Stimulated activated CD8-positive, alpha-beta memory T cell treated with anti-CD3 and anti-CD28 coated beads, Interleukin-12 subunit alpha, Interleukin-12 subunit beta, amount 100 ng/mL, for 24 hours (primary cell): ENCODE measurements at regions not wholly inside any gene's neighbourhood (a gene's known extent, or its start where the extent isn't known, plus 50 kb on each side); places are given as distances from the start of the nearest gene placed in this dataset.
"Not testable (repeated sequence)": the region's sequence is repeated elsewhere in the genome, so short reads cannot be mapped to it uniquely, and the experiment has no call there.

Source experiments
- DNase-seq: peaks from one replicate; pipeline ENCODE4 v3.0.0-alpha.2; 2020; ENCODE audit errors: extremely low read depth

DNA sequence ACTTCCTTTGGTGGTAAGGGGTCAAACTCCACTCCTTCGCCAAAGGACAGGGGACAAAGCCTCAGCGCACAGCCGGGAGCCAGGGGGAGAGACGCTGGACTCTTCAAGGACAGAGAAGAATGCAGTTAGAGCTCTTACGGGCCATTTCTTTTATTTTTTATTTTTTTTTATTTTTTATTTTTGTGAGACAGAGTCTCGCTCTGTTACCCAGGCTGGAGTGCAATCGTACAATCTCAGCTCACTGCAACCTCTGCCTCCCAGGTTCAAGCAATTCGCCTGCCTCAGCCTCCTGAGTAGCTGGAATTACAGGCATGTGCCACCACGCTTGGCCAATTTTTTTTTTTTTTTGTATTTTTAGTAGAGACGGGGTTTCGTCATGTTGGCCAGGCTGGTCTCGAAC is 93.2 kb upstream of the RPH3AL start, which contains the start of gene RFLNB:
Gene RFLNB (minus strand): TSS at position 101 of the 400 bp plus-strand sequence.
- not testable (repeated sequence) for DNase-seq

DNA sequence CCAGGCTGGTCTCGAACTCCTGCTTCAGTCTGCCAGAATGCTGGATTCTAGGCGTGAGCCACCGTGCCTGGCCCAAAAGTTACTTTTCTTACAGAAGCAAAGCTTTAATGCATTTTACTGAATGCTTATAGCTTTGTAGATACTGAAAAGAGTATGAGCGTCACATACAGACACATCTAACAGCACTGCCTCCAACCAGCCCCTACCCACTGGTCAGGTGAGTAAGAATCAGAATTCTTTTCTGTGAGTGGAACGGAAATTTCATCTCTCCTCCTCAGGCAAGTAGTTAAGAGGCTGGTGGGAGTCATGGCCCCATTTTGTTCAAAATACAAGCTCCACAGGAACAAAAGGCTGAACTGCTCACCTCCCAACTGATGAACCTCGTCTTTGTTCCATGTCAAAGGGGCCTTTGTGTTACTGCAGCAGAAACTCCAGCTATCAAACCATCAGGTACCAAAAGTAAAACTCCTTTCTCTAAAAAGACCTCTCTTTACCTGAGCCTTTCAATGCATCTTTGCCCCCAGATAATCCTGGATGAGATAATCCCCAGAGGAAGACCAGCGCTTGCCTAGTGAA is 92.4 kb upstream of the RPH3AL start:
- DNase-seq: no peak

DNA sequence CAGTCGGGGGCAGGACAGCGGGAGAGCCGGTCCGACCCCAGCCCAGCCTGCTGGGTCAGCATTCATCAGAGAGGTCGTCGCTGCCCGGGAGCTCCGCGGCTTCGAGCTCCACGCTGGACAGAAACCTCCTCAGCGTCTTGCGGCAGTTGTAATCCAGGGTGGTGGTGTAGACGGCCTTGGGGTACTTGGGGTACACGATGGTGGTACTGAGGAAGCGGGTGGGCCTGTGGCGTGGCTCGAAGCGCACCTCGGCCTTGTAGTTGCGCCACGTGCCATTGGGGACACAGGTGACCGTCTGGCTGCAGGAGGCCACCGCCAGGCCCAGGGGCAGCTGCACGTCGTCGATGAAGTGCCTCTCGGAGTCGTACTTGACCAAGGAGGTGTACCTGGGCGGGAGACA is 90.5 kb upstream of the RPH3AL start:
- DNase-seq: no peak

DNA sequence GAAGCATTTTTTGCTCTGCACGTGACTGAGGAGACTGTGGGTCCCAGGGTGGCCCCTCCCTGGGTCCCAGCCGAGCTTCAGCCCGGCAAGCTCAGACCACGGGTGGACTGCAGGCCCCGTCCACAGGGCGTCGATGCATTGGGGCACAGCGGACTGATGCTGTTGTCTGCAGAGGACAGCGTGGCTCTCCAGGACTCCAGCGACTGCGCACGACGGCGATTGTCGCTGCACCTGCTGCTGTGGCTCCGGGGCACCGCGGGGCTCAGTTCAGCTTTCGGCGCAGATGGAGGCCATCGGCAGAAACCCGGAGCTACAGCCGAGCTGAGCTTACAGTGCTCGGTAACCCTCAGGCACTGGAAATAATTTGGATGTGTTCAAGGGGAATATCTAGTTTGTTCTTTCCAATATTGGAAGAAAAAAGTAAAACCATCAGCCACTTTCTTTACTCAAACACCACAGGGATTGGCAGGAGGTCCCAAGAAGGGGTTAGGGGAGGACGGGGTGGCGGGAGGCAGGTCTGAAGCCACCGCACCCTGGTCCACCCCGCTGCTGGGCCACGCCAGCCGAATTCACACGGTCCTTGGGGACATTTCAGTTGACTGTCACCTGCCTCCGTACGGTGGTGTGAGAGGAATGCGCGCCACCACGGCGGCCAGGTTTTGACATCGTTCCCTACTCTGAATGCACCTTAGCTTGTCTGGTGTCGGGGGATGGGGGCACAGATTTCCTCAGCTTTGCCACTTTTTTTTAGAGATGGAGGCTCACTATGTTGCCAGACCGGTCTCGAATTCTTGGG is 88.7 kb upstream of the RPH3AL start:
- DNase-seq: no peak

DNA sequence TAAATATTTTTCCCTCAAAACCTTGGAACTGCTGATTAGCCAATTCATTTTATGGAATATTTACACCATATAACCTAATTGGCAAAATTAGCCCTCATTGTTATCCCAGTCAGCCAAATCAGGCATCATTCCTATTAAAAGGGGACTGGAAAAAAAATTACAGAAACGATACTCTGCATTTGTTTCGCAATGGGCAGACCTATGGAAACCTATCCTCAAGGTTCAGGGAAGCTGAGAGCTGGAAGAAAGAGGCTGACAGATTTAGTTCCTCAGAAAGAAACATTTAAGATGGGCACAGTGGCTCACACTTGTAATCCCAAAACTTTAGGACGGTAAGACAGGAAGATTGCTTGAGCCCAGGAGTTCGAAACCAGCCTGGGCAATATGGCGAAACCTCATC is 85.6 kb upstream of the RPH3AL start:
- no peak for DNase-seq

DNA sequence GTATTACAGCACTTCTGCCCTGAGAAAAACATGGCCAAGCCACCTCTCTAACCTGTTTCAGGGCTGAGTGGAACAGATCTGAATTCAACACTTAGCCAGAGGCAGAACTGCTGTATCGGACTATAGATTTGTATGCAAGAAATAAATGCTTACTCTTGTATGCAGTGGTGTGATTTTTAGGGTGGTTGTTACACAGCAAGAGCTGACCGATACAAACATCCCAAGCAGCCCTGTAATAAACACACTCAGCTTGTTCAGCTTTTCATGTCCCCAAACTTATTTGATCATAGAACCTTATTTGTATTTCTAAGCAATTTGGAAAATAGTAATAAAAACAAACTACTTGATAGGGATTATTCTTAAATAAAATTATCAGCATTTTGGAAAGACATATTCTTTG is 84.9 kb upstream of the RPH3AL start:
- no peak for DNase-seq

DNA sequence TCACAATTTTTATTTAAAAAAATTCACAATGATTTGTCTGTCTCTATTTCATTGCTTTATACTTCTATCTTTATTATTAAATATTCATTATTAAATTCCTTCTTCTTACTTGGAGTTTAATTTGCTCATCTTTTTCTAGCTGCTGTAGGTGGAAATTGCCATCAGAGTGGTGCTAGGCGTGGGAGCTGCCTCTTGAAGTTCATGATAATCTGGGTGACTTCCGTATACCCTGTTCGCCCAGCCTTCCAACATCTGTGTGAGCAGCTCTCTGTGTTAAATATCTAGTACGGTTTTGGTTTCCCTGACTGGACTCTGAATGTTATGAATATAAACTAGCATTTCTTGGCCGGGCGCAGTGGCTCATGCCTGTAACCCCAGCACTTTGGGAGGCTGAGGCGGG is 84.0 kb upstream of the RPH3AL start:
- no peak for DNase-seq

DNA sequence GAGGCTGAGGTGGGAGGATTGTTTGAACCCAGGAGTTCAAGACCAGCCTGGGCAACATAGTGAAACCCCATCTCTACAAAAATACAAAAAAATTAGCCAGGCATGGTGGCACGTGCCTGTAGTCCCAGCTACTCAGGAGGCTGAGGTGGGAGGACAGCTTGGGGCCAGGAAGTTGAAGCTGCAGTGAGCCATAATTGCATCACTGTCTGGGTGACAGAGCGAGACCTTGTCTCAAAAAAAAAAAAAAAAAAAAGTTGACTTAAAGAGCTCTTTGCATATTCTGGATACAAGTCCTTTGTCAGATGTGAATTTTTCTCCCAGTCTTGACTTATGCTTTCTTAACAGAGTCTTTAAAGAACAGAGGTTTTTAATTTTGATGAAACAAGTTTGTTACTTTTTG is 79.9 kb upstream of the RPH3AL start:
- DNase-seq: not testable (repeated sequence)

DNA sequence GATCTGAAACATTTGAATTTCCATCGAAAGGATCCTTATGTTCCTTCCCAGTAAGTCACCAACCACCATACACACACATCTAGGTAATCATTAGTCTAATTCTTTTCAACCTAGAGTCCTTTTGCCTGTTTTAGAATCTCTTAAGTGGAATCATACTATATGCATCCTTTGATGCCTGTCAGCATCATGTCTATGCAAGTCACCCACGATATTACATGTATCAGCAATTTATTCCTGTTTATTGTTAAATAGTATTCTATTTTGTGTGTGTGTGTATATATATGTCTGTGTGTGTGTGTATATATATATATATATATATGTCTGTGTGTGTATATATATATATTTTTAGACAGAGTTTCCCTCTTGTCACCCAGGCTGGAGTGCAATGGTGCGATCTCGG is 78.9 kb upstream of the RPH3AL start:
- DNase-seq: no peak

DNA sequence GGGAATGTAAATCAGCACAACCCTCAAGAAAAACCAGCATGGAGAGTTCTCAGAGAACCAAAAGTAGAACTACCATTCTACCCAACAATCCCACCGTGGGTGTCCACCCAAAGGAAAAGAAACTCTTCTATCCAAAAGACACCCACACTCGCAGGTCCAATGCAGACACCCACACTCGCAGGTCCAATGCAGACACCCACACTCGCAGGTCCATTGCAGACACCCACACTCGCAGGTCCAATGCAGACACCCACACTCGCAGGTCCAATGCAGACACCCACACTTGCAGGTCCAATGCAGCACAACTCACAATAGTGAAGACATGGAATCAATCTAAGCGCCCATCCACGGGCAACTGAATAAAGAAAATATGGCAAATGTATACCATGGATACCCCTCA is 77.0 kb upstream of the RPH3AL start:
- DNase-seq: no peak

DNA sequence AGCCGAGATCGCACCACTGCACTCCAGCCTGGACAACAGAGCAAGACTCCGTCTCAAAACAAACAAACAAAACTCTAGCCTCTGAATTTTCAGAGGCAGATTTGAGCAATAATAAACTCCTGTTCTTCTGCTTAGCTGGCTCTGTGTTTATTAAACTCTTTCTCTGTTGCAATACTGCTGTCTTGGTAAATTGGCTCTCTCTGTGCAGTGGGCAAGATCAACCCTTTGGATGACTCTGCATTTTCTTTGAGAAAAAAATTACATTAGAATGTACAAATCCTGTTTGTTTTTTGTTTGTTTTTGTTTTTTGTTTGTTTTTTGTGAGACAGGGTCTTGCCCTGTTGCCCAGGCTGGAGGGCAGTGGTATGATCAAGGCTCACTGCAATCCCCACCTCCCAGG is 75.8 kb upstream of the RPH3AL start:
- DNase-seq: no peak

DNA sequence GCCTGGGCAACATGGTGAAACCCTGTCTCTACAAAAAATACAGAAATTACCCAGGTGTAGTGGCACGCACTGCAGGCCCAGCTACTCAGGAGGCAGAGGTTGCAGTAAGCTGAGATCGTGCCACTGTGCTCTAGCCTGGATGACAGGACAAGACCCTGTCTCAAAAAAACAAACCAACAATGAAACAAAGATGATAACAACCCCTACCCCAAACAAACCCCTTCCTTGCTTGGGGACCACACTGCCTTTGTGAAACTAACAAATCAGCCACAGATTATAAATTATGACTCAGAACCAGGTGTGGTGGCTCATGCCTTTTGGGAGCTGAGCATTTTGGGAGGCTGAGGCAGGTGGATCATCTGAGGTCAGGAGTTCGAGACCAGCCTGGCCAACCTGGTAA is 75.3 kb upstream of the RPH3AL start:
- no peak for DNase-seq

DNA sequence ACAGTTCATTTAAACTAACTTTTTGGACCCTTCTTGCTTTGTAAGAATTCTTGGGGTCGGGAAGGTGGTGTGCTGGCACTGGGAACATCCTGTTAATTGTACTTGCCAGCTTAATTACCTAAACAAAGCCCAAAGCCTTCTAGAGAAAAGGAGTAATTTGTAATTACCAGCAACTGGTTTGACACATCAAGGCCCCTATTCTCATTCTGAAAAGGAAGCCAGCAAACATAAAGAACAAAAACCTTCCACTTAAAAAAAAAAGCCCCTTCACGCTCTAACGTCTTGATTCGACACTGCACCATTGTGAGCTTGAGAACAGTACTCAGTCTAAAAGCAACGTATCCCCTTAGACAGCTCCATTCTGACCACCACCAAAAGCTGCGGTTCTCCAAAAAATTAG is 74.7 kb upstream of the RPH3AL start:
- DNase-seq: no peak

DNA sequence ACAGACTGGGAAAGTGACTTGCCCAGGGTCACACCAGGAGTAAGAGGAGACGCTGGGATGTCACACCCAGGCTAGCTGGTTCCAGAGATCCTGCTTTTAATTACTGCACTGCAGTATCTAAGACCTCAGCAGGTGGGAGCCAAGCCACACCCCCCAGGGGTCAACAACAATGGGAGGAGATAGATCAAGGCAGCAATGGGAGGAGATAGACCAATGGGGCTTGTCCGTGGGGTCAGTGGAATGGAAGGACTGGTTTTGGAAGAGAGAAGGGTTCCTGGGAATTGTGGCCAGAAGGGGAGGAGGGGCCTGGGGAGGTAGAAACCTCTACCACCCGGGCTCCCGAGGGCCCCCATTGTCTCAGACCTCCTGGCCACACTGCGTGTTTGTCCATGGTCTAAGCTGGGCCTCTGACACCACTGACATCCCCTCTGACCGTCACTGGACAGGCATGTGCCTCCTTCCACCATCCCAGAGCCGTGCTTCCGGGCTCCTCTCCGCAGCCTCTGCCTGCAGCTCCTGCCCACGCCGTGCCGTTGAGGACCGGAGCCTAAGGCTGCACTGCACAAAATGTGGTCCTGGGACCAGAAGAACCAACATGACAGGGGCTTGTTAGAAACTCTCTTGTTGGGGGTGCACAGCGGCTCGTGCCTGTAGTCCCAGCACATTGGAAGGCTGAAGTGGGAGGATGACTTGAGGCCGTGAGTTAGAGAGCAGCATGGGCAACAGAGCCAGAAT is 69.8 kb upstream of the RPH3AL start:
- no peak for DNase-seq

DNA sequence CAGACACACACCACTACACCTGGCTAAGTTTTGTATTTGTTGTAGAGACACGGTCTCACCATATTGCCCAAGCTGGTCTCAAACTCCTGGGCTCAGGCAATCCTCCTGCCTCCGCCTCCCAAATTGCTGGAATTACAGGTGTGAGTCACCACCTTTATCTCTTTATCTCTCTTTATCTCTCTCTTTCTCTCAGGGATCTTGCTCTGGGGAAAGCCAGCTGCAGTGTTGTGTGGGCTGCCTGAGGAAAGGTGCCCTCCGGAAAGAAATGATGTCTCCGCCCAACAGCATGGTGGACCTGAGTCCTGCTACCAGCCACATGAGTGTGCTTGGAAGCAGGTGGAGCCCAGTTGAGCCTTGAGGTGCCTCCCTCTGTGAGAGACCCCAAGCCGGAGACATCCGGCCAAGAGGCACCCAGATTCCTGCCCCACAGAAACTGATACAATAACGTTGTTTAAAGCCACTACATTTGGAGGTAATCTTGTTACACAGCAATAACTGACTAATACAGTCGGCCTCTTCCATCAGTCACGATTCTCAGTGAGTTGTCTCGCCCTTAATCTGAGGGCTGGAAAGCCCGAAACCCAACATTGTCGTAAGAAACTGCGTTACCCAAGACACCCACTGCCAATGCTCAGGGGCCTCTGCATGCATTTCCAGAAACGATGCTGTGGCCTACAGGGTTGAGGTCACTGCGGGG is 68.0 kb upstream of the RPH3AL start:
- DNase-seq: no peak

DNA sequence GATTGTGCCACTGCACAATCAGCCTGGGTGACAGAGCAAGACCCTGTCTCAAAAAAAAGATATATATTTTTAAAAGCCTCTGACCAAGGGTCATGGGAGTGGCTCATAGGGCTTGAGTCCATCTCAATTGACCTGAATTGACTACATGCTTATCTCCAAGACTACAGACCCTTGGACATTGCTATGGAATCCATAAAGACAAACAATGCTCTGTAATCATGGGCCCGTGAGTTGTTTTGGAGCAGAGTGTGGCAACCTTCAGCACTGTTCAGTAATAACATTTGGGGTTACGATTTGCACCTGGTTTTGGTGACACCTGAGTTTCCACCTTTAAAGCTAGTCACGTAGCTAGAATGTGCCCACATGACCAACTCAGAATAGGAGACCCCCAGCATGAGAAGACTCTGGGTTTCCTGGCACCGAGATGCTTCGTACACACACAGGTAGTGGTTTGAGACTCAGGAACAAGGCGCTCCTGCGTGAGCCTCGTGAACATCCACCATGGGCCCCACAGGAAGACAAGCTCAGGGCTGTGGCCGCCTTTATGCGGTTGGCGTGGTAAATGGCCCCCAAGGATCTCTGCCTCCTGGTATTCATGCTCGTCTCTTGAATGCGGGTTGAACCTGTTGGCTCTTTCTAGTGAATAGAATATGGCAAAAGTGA is 66.6 kb upstream of the RPH3AL start:
- DNase-seq: no peak

DNA sequence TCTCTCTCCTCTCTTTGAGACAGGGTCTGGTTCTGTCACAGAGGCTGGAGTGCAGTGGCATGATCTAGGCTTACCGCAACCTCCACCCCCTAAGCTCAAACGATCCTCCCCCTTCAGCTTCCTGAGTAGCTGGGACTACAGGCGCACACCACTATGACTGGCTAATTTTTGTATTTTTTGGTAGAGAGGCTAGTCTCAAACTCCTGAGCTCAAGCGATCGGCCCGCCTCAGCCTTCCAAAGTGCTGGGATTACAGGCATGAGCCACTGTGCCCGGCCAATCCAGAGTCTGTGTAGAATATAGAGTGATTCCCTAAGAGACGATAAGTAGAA is 65.8 kb upstream of the RPH3AL start:
- no peak for DNase-seq

DNA sequence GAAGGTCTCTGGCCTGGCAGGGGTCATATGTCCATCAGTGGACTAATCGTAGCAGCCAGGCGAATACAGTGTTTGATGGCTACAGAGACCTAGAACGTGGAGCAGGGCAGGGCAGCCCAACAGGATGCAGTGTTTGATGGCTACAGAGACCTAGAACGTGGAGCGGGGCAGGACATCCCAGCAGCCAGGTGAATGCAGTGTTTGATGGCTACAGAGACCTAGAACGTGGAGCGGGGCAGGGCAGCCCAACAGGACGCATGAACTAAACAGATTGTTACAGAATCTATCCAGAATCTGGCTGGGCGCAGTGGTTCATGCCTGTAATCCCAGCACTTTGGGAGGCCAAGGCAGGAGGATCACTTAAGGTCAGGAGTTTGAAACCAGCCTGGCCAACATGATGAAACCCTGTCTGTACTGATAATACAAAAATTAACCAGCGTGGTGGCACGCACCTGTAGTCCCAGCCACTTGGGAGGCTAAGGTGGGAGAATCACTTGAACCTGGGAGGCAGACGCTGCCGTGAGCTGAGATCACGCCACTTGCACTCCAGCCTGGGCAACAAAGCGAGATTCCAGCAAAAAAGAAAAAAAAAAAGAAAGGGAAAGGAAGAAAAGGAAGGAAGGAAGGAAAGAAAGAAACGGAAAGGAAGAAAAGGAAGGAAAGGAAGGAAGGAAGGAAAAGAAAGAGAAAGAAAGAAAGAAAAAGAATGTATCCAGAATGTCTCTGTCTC is 65.2 kb upstream of the RPH3AL start:
- no peak for DNase-seq

DNA sequence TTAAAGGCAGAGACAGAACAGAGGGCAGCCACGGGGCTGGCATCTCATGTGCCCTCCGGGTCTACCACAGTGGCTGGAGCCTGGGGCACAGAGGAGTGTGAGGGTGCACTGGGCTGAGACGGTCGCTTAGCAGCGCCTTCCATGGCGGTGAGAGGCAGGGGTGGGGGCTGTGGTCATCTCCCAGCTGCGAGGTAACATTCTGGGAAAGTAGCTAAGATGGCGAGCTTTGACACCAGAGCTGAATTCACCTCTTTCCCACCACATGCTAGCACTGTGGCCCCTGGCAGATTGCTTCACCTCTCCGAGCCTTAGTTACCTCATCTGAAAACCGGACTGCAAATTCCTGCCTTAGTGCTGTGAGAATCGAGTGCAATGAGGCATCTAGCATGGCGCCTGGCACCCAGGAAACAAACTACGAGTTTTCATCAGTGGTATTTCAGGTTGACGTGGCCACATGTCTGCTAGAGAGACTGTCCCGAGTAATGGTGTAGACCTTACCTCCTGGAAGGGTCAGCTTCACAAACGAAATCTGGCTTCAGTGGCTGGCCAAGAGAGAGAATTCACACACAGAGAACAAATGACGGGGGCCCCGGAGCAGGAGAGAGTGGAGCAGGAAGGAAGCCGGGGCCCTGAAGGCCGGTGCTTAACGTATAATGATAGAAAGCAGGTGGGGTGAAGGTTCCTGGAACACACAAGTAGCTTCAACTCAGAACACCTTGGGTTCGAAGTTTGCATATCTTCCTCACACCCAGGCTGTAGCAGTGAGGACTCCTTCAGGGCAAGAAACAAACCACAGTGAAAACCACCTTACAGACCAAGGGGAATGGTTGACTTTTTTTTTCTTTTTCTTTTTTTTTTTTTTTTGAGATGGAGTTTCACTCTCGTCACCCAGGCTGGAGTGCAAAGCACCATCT is 63.9 kb upstream of the RPH3AL start:
- DNase-seq: no peak

DNA sequence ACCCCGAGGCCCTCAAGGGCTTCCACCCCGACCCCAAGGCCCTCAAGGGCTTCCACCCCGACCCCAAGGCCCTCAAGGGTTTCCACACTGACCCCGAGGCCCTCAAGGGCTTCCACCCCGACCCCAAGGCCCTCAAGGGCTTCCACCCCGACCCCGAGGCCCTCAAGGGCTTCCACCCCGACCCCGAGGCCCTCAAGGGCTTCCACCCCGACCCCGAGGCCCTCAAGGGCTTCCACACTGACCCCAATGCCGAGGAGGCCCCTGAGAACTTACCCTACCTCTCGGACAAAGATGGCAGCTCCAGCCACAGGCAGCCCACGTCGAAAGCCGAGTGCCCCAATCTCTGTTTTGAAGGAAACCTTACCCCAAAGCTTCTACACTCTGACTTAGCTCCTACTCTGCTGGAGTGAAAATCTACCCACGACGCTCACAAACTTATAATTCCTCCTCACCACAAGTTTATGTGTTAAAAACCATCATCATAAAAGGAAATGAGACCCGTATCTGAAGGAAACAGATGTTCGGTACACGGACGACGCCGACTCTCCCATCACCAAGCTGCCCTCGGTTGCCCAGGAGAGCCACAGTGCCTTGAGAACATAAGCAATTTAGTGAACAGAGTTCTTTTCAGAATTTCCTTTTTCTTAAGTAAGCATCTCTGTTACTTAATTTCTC is 61.2 kb upstream of the RPH3AL start:
- no peak for DNase-seq
